ENCODE measurements at regions not wholly inside any gene's neighbourhood (a gene's known extent, or its start where the extent isn't known, plus 50 kb on each side); places are given as distances from the start of the nearest gene placed in this dataset.

DNA sequence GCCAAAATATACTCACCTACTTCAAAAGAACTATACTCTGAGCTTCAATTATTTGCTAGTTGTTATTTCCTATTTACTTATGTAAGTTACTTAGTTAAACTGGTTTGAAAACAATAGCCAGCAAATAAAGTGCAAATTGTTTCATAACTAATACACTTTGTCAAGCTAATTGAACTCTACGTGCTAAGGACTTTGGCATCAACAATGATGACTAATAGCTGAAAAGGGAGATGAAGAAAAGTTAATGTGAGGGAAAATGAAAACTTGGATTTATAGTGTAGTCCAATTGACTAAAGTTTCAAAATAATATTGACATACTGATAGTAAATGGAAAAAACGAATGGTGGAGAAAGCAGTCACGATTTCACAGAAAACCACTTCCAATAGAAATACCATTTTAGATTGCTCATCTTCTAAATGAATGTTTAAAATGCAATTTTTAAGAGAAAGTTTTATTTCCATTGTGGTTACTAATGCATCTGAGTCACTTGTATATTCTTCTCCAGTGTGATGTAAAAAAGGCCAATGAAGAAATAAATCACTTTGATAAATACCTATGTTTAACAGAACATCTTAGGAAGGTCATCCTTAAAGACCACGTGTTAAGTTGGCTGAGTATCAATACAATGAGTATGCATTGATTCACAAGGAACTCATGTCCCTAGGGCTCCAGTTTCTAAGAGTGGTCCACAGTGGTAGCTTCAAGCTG lies 455.2 kb downstream of the LTN1 start:
- DNase-seq (ENCODE audit: low read depth in 2 of 2), result peak in 1 of 2 donors; percentile 43

DNA sequence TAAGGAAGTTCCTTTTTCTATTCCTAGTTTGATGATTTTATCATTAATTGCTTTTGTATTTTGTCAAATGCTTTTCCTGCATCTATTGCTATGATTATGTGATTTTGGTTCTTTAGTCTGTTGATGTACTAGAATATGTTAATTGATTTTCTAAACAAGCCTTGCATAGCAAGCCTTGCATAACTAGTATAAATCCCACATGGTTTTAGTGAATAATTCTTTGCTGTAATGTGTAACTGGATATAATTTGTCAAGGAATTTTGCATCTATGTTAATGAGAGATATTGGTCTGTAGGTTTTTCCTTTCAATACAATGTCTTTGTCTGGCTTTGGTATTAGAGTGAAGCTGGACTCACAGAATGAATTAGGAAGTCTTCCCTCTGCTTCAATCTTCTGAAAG lies 460.2 kb downstream of the LTN1 start:
- no peak for DNase-seq (ENCODE audit: low read depth in 2 of 2)

DNA sequence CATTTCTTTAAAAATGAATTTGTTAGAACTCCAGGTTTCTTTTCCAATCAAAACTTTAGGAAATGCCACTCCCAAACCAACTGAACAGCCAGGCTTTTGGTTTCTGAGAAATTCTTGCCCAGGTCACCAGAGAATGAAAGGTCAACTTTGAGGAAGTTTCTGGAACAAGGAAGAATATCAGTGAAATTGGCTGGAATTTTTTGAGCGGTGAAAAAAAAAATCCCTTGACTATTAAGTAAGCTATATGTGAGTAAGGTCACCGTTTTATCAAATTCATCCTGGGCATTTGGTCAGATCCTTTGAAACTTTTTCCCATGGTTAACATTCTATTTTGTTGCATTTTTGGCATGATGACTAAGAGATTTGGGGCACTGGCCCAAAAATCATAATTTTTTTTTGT lies 469.3 kb downstream of the LTN1 start:
- peak; percentile 20 to 56 for DNase-seq (ENCODE audit: low read depth in 2 of 2)

DNA sequence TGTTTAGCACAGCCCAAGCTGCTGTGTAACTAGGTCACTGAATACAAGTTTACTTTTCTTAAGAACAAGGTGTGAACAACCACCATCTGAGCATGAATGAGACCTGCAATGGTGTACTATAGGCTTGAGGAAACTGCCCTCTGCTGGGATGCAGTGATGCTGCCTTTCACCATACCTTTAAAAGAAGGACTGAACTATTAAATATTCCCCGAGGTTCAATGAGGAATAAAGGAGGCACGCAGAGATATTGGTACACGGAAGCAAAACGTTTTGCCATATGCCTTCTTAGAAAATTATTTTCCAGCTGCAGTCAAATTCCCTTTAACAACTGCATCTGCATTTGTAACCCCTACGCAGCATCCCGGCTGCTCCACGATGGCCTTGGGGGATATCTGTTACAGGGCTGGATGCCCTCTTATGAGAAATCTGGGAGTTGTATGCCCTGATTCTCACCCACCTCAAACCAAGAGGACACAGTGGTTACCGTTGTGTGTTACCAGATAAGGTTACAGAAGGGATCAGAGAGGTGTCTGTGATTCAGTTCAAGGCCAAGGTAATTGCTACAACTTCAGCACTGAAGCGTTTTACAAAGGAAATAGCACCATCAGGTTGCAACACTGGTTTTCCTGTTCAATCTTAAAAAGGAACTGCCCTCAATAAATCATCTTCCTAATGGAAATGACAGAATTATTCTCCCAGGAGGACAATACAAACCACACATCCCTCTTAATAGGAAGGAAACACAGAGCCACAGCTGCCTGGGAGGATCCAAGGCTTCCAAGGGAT lies 470.5 kb downstream of the LTN1 start:
- DNase-seq (ENCODE audit: low read depth in 2 of 2), result peak; percentile 84 to 92

DNA sequence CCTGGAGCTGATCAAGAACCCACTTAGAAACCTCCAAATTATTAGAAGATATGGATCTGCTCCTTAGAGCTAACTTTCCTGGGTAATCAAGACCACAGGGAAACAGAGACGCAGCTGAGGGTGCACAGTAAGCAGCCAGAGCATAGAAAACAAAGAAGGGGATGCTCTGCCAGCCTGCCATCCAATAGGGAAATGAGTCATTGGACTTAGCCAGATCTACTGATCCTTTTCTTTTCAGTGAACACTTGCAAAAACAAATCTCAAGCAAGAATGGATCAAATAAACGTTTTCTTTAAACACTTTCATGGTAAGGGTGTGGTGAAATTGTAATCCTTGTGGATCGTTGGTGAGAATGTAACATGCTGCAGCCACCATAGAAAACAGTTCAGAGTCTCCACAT lies 474.0 kb downstream of the LTN1 start:
- DNase-seq (ENCODE audit: low read depth in 2 of 2), result peak in 1 of 2 donors; percentile 74

DNA sequence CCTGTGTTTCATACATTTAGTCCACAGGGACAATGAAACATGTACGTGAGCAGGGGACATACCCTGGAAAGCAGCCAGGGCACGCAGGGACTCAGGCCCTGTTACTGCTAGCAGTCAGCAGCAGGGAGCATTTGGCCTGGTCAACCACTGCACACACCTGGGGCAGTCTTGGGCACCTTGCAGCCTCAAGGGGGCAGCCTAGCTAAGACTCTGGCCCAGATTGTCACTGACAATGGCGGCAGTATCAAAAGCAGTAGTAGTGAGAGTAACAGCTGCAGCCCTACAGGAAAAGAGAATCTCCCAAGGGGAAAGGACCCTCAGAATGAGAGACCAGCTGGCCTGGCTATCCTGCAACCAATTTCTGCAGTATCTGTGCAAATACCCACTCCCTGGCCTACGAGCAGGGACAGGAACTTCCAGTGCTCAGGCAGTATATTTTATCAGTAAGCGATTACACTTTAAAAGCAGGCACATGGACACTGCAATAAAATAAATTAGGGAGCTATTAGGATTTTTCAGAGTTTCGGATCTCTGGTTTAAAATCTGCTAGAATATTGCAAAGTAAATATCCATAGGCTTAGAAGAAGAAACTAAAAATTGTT lies 475.6 kb downstream of the LTN1 start:
- DNase-seq (ENCODE audit: low read depth in 2 of 2), result peak; percentile 37 to 72

DNA sequence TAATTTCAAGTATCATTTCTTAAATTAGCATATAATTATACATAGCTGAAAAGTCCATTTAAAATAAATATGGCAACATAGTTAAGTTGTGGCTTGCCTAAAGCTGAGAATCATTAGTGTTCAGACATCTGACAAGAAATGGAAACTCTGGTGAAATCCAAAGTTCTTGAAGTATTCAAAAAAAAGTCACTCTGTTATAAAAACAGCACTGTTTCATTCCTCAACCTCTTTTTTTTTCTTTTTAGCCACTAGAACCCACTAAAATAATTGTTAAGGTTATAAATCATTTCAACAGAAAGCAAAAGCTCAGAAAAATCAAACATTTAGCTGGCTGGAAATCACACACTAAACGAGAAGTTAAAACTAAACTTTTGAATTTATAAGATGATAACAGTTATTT lies 476.7 kb downstream of the LTN1 start:
- DNase-seq (ENCODE audit: low read depth in 2 of 2), result no peak

DNA sequence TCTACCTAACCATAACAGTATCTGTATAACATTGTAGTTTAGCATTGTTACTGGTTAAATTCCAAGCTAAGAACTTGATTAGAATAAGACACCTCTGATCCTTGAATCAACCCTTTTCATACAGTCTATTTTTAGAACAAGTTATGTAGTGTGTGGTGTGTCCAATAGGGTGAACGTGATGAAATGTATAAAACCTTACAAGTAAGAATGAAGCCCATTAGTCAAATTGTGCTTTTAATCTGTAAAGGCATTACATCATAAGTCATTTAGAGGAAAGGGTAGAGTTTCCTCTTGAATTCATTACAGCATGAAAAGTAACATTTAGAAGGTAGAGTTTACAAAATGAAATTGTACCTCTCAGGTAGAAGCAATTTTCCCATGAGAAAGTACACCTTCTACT lies 479.2 kb downstream of the LTN1 start:
- no peak for DNase-seq (ENCODE audit: low read depth in 2 of 2)

DNA sequence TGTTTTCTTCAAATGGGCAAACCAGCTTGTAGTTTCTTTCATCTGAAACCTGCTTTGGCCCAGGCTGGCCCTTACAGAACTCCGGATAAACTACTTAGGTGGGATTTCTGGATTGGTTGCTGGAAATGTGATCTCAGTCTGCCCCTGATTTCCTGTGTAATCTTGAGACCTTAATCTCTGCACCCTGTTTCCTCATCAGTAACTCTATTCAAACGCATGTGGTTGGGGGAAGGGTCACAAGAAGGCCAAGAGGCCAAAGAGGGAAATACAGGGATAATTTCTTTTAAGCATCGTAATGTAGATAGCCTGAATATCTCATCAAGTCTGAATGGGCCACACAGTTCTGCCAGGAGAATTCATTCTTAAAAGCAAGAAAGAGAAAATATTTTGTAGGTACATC lies 483.6 kb downstream of the LTN1 start:
- DNase-seq (ENCODE audit: low read depth in 2 of 2), result no peak

DNA sequence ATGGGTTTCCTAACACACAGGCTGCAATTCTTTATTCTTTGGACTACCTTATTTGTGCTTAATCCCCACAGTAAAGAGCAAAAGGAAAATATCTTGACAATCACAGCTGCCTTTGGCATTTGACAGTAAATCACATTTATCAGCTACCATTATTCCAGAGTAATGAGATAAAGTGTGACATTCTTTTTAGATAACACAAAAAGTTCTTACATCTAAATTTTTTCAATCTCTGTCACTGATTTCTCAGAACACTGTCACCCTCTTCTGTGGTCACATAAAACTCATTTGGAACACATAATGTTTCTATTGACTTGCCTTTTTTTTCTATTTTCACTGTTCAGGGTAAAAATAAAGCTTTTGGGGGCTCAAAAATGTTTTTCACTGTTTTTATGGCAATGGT lies 484.6 kb downstream of the LTN1 start:
- DNase-seq (ENCODE audit: low read depth in 2 of 2), result no peak

DNA sequence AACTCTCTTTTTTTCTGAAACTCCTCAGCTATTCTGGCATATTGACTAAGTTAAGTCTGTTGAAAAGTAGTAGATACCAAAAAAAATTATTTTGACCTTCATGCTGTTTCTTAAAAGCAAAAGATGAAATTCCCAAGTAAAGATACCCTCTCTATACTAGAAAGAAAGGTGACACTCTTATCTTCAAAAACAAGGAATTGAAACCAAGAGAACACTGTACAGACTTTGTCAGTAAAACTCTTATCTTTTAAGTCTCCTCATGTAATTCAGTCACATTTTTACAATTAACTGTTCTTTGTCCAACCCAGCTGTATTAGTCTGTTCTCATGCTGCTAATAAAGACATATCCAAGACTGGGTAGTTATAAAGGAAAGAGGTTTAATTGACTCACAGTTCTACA lies 496.2 kb downstream of the LTN1 start:
- DNase-seq (ENCODE audit: low read depth in 2 of 2), result no peak

DNA sequence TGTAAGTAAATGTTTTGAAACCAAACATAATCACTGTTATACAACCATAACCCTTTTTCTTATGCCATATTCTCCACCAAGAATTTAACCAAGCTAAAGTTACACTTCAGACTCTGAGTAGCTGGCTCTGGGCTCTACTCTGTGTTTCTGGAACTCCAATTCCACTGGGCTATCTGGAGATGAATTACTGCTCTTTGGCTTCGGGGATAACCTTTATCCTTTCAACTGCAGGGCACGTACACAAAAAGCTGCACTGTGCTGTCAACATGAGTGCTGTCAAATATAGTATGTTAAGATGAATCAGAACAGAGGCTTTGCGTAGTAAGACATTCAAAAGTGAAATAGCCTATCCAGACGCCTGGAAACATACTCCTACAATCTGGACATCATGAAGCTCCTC lies 500.6 kb downstream of the LTN1 start:
- no peak for DNase-seq (ENCODE audit: low read depth in 2 of 2)

DNA sequence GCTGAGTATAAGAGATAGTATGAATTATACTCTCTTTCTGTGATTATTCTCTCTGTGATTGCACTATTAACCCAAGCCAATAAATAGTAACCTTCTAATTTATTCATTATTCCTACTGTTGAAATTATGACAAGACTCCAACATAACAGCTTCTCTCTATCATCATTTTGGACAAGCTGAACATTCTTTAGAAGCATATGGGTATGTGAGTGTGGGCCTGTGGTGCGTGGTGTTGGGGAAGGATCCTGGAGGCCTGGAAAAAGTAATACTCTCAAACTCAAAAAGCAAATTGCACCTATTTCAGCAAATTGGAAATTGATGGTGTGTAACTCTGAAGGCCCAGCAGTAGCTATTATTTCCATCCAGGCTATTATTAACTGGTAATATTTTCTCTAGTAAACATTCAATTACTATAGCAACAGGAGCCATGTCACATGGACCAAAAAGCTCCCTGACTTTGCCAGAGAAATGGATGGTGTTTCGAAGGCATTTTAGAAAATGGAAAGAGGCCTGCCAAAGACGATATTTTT lies 502.8 kb downstream of the LTN1 start:
- no peak for DNase-seq (ENCODE audit: low read depth in 2 of 2)

DNA sequence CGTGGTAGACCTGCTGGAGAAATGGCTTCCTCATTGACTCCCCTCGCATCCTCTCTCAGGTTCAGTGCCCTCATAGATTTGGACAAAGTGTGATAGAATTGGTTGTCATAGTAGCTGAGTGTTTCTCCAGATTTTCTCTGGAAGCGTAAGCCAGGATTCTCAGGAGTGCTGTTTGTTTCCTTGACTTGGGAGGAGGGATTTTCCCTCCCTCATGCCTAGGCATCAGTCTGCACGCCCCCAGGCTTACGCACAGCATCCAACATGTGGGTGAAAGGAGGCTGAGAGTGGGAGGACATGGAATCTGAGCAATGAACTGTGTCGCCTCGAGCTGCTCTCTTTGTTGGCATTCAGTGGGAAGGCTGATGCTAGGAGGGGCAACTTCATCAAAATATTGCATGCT lies 503.5 kb downstream of the LTN1 start:
- no peak for DNase-seq (ENCODE audit: low read depth in 2 of 2)

DNA sequence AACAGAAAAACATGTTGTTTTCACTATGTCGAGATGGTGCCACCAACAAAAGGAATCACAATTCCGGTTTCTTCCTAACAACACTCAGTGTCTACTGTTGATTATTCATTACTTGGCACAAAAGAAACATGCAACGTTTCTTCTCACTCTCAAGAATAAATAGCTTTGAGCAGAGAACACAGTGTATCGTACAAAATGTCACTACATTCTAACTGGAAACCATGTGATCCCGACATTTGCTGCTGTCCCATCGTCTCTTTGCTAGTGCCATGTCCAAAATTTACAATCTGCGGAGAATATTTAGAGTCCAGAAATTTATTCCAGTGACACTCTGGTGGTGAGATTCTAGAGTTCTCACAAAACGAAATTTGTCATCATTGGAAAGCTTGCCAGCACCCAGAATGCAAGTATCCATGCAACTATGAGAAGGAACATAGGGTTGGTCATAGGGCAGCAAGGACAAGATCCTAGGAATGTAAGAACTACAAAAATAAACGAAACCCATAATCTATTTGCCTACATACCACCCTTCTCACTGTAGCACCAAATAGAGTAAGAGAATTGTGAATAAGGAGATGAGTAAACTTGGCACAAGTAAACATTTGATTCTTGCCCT lies 505.1 kb downstream of the LTN1 start:
- no peak for DNase-seq (ENCODE audit: low read depth in 2 of 2)

DNA sequence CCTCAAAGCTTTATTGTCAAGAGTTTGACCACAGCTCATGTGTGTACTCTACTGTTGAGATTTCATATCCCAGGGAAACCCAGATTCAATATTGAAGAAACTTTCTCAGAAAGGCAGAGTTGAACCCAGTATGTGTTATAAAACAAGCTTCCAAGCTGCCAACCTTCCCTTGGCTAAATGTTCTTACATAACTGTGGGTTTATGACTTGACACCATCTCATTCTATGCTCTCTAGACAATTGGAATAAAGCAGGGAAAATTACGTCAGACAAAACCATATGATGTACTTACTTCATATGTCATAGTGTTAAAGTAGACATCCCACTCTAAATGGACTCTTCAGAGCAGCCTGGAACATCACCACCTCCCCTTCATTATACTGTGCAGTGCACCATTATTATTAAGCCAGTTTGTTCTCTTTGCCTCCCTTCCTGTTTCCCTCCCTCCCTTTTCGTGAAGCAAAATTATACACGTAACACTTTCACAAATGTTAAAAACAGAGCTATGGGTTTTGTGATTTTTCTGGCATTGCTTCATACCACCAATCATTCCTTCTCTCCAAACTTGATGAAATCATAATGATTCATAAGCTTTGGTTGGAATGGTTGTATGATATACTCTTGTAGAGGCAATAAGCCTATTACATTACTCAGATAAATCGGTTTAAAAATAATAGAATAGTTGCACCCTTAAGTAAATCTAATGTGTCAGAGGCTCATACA lies 507.2 kb downstream of the LTN1 start:
- no peak for DNase-seq (ENCODE audit: low read depth in 2 of 2)

DNA sequence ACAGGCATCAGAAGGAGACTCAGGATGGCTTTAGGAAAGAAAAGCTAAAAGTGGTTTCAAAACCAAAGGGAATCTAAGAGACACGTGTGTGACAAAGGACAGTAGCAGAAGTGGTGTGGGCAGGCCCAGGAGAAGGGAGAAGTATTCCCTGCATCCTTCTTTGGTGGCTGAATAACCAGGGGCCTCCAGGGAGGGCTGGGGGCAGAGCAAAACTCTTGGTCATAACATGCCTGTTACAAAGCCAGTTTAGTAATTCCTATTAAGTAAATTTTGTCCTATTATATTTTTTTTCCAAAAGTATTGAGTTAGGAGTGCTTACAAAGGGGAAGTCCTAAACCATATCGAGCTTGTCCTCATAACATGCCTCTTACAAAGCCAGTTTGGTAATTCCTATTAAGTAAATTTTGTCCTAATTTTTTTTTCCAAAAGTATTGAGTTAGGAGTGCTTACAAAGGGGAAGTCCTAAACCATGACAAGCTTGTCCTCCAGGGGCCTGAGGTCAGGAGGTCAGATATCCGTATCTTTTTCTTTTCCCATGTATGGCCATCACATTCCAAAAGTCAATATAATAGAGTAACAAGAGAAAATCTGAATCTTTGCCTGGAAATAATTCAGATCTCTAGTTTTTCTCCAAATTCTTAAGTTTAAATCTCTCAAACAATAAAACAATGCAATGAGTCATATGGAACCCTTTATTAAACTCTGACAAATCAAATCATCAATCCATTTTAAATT lies 509.2 kb downstream of the LTN1 start:
- DNase-seq (ENCODE audit: low read depth in 2 of 2), result no peak

DNA sequence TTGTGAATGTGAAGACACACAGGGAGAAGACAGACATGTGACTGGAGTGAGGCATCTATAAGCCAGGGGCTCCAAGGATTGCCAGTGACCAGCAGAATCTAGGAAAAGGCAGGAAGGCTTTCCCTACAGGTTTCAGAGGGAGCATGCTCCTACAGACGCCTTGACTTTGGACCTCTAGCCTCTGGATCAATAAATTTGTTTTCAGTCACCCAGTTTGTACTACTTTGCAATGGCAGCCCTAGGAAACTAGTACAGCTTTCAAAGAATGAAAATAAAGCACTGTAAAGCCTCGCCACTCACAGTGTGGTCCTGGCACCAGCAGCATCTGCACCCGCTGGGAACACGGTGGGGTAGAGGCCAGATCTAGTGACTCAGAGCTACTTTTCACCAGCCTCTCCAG lies 510.0 kb downstream of the LTN1 start:
- no peak for DNase-seq (ENCODE audit: low read depth in 2 of 2)

DNA sequence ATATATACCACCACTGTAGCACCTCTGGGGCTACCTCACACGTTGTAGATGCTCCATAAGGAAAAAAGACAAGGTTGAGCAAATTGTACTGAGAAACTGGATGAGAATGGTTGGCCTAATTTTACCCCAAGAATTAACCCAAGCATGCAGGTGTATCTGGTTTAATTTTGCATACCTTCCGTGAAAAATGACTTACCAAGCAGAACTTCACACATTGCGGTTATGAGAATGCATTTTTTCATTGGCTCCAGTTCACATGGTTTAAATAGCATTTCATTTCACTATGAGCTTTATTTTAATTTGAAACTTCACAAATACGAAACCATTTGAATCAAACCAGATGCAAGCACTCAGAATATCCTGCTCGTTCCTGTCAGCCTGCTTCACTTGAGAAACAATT lies 512.2 kb downstream of the LTN1 start:
- no peak for DNase-seq (ENCODE audit: low read depth in 2 of 2)

DNA sequence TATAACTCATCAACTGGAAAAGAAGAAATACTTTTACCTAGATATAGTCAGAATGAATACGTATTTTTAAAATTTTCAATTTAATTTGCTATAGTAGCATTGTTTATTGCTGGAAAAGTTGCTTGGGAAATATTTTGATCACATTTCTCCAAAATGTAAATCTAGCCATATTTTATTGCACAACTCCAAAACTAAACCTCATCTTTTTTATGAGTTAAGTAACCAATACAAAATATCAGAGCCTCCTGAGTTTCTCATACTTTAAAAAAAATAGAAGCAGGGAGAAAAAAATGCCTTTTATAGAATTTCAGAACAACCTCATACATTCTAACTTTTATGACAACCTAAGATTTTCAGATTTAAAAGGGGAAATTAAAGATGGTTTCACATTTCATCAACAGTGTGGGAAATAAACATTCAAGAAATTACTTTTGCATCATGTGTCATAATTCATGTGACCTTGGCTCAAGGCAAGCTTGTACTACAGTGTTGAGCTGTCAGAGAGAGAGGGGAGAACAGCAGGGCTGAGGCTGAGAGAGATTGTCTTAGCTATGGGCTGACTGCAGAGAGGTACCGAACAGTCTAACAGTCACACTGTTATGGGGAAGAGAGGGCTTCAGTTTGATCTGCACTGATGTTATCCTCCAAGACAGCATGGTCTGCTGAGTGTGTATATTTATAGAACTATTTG lies 519.0 kb downstream of the LTN1 start:
- DNase-seq (ENCODE audit: low read depth in 2 of 2), result no peak

Measured in dermis microvascular lymphatic vessel endothelial cell (primary cell).